ENCODE measurements at regions not wholly inside any gene's neighbourhood (a gene's known extent, or its start where the extent isn't known, plus 50 kb on each side); places are given as distances from the start of the nearest gene placed in this dataset.

- TF ChIP-seq, protein P1, sequence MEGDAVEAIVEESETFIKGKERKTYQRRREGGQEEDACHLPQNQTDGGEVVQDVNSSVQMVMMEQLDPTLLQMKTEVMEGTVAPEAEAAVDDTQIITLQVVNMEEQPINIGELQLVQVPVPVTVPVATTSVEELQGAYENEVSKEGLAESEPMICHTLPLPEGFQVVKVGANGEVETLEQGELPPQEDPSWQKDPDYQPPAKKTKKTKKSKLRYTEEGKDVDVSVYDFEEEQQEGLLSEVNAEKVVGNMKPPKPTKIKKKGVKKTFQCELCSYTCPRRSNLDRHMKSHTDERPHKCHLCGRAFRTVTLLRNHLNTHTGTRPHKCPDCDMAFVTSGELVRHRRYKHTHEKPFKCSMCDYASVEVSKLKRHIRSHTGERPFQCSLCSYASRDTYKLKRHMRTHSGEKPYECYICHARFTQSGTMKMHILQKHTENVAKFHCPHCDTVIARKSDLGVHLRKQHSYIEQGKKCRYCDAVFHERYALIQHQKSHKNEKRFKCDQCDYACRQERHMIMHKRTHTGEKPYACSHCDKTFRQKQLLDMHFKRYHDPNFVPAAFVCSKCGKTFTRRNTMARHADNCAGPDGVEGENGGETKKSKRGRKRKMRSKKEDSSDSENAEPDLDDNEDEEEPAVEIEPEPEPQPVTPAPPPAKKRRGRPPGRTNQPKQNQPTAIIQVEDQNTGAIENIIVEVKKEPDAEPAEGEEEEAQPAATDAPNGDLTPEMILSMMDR (conservative IDR thresholded peaks at IDR 0.05 in 1 of 2, IDR thresholded peaks at IDR 0.05 in 1 of 2; ENCODE audit: extremely low read depth in 1 of 2, insufficient read depth in 1 of 2, low read depth in 1 of 2, low read length in 2 of 2): no peak
- no peak for TF ChIP-seq EZH2 (IDR thresholded peaks at IDR 0.05; ENCODE audit: borderline replicate concordance, low read length)
Measured at GRCh38 chr15:77886805-77887448, 190.6 kb downstream of the TBC1D2B start.
